GM23338 (cell line): ENCODE measurements at regions not wholly inside any gene's neighbourhood (a gene's known extent, or its start where the extent isn't known, plus 50 kb on each side); places are given as distances from the start of the nearest gene placed in this dataset.

Experiments
- CREB1 ChIP-seq: fragments of 250-450 bp; sonication (Bioruptor Pico); IDR thresholded peaks from 2 replicates; pipeline ENCODE4 v1.5.0; 2020; ENCODE audit warnings: low read depth, mild to moderate bottlenecking, moderate library complexity
- CTCF ChIP-seq, 2 experiments: fragments of 200-600 bp in 1 of 2; sonication (generic) in 1 of 2; conservative IDR thresholded peaks; 2 replicates each; pipeline versions ENCODE4 v1.5.1 to v1.6.1; 2016 to 2017; ENCODE audit warnings: antibody characterized with exemption in 2 of 2, low read depth in 2 of 2, mild to moderate bottlenecking in 2 of 2, moderate library complexity in 1 of 2
- EZH2 ChIP-seq: fragments of 200-600 bp; sonication (generic); IDR thresholded peaks from one replicate; pipeline ENCODE4 v1.8.0; 2017; ENCODE audit warnings: antibody characterized with exemption, mild to moderate bottlenecking, low read depth; ENCODE audit not compliant: unreplicated experiment
- POLR2AphosphoS5 ChIP-seq: IDR thresholded peaks from 2 replicates; pipeline ENCODE4 v1.6.1; 2016; ENCODE audit warnings: antibody characterized with exemption, low read depth
- TF ChIP-seq, protein P1 (sequence below): IDR thresholded peaks from one replicate; pipeline ENCODE4 v1.6.1; 2018; ENCODE audit warnings: antibody characterized with exemption; ENCODE audit not compliant: unreplicated experiment

DNA sequence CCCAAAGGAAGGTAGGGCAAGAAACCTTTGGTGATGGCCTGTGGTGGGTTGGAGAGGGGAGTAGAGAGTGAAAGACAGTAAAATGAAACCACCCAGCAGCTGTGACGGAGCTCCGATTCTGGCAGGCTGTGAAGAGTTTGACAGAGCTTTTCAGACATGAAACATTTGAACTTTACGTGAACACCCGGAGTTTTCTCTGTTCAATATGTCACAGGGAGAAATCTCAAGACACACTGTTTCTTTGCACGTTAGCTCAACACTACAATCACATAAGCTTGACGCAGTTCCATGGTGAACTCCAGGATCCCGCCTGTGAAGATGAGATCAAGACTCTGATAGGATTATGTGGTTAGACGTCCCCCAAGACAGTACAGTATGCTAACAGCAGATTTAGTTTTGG lies 79.6 kb upstream of the CDH11 start:
- TF ChIP-seq EZH2 (no peak), CTCF (conservative IDR thresholded peaks at IDR 0.05; ENCODE audit: low read depth in 2 of 2) (no peak), CREB1 (CRISPR knock-in tag) (no peak), POLR2AphosphoS5 (no peak)
- TF ChIP-seq, protein P1, sequence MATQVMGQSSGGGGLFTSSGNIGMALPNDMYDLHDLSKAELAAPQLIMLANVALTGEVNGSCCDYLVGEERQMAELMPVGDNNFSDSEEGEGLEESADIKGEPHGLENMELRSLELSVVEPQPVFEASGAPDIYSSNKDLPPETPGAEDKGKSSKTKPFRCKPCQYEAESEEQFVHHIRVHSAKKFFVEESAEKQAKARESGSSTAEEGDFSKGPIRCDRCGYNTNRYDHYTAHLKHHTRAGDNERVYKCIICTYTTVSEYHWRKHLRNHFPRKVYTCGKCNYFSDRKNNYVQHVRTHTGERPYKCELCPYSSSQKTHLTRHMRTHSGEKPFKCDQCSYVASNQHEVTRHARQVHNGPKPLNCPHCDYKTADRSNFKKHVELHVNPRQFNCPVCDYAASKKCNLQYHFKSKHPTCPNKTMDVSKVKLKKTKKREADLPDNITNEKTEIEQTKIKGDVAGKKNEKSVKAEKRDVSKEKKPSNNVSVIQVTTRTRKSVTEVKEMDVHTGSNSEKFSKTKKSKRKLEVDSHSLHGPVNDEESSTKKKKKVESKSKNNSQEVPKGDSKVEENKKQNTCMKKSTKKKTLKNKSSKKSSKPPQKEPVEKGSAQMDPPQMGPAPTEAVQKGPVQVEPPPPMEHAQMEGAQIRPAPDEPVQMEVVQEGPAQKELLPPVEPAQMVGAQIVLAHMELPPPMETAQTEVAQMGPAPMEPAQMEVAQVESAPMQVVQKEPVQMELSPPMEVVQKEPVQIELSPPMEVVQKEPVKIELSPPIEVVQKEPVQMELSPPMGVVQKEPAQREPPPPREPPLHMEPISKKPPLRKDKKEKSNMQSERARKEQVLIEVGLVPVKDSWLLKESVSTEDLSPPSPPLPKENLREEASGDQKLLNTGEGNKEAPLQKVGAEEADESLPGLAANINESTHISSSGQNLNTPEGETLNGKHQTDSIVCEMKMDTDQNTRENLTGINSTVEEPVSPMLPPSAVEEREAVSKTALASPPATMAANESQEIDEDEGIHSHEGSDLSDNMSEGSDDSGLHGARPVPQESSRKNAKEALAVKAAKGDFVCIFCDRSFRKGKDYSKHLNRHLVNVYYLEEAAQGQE, result no peak
